Type B pancreatic cell (in vitro differentiated cells): ENCODE measurements at regions not wholly inside any gene's neighbourhood (a gene's known extent, or its start where the extent isn't known, plus 50 kb on each side); places are given as distances from the start of the nearest gene placed in this dataset.

Experiments
- DNase-seq: peaks from one replicate; pipeline ENCODE4 v3.0.0; 2021; ENCODE audit warnings: mixed read lengths; ENCODE audit not compliant: unreplicated experiment; ENCODE audit errors: extremely low spot score
- H3K27ac Mint-ChIP-seq: 2 replicates; pipeline ENCODE4 v1.8.0; 2021; ENCODE audit warnings: mild to moderate bottlenecking, mixed read lengths
- H3K27me3 Mint-ChIP-seq: 2 replicates; pipeline ENCODE4 v1.8.0; 2021; ENCODE audit warnings: mixed read lengths
- H3K36me3 Mint-ChIP-seq: 2 replicates; pipeline ENCODE4 v1.8.0; 2021; ENCODE audit warnings: mixed read lengths
- H3K4me1 Mint-ChIP-seq: one replicate; pipeline ENCODE4 v1.8.0; 2021; ENCODE audit warnings: mixed read lengths; ENCODE audit not compliant: unreplicated experiment
- H3K4me3 Mint-ChIP-seq: 2 replicates; pipeline ENCODE4 v1.8.0; 2021; ENCODE audit warnings: mild to moderate bottlenecking, mixed read lengths
- H3K9me3 Mint-ChIP-seq: 2 replicates; pipeline ENCODE4 v1.8.0; 2021; ENCODE audit warnings: mixed read lengths
- CTCF ChIP-seq: fragments of 200-600 bp; sonication (generic); conservative IDR thresholded peaks from 2 replicates; pipeline ENCODE4 v1.5.0; 2021; ENCODE audit warnings: antibody characterized with exemption, mild to moderate bottlenecking

- H3K4me1 Mint-ChIP-seq = no peaks in the 10 kb centered on the region
- H3K27ac Mint-ChIP-seq = no peak overlapping the region
- H3K27me3 Mint-ChIP-seq = peaks cover 16% of the 10 kb centered on the region
- DNase-seq = no peak
- no peak for TF ChIP-seq CTCF
- no peaks in the 10 kb centered on the region for H3K9me3 Mint-ChIP-seq
- H3K4me3 Mint-ChIP-seq = no peak overlapping the region
- no peaks in the 10 kb centered on the region for H3K36me3 Mint-ChIP-seq
Observed at GRCh38 chr2:224103651-224104050, 64.6 kb upstream of the SERPINE2 start.

GRCh38 chr2:224102991-224103390, 63.9 kb upstream of the SERPINE2 start:
- no peak overlapping the region for H3K27ac Mint-ChIP-seq
- H3K4me3 Mint-ChIP-seq = no peak overlapping the region
- no peaks in the 10 kb centered on the region for H3K36me3 Mint-ChIP-seq
- H3K27me3 Mint-ChIP-seq = peaks cover 16% of the 10 kb centered on the region
- DNase-seq = no peak
- no peaks in the 10 kb centered on the region for H3K9me3 Mint-ChIP-seq
- no peak for TF ChIP-seq CTCF
- no peaks in the 10 kb centered on the region for H3K4me1 Mint-ChIP-seq

DNA sequence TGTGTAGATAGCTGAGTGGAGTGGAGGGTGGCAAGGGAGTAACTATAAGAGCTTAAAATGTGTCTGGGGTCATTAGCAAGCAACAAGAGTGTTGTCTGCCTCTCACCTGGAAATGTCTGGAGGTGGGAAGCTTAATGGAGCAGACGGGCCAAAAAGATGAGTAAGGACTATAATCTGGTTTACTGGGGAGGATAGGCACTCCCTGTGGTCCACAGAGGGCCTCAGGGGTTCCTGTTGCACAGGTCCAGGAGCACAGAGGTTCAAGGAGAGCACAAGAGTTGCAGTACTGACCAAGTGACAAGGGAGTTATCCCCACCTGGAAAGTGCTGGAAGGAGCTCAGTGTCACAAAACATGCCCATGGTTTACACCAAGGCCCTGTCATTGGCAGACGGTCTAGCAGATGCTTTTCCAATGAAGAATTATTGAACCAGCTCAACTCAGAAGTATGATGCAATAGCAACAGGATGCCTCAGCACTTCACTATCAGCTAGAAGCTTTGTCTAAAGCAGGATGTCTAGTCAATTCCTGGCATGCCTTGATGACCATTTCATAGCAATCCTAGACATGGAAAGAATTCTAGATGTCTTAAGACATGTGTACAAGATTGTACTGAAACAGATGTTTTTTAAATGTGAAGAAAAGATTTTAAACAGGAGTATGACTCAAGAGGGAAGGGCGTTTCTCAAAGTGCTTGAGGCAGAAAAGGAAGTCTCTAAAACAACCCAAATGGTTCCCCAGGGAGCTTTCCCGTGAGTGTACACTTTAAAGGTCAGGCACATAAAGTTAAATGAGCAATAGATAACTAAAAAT, 62.9 kb upstream of the SERPINE2 start:
- TF ChIP-seq CTCF = no peak
- H3K4me1 Mint-ChIP-seq = no peaks in the 10 kb centered on the region
- H3K27ac Mint-ChIP-seq = no peak overlapping the region
- peaks cover 25% of the 10 kb centered on the region for H3K27me3 Mint-ChIP-seq
- no peak overlapping the region for H3K4me3 Mint-ChIP-seq
- H3K9me3 Mint-ChIP-seq = no peaks in the 10 kb centered on the region
- DNase-seq = no peak
- H3K36me3 Mint-ChIP-seq = no peaks in the 10 kb centered on the region

- H3K27me3 Mint-ChIP-seq = peaks cover 37% of the 10 kb centered on the region
- no peak overlapping the region for H3K27ac Mint-ChIP-seq
- H3K4me3 Mint-ChIP-seq = no peak overlapping the region
Observed at GRCh38 chr2:224099861-224100643, 61.0 kb upstream of the SERPINE2 start.

More at GRCh38 chr2:224099861-224100643, 61.0 kb upstream of the SERPINE2 start:
- Mint-ChIP-seq H3K4me1 (no peaks in the 10 kb centered on the region), H3K9me3 (no peaks in the 10 kb centered on the region), H3K36me3 (no peaks in the 10 kb centered on the region)
- TF ChIP-seq CTCF = no peak
- no peak for DNase-seq
